K562 (cell line): ENCODE measurements at regions not wholly inside any gene's neighbourhood (a gene's known extent, or its start where the extent isn't known, plus 50 kb on each side); places are given as distances from the start of the nearest gene placed in this dataset.

Experiments used
- ATAC-seq: fragments of 200-7000 bp; cut with Tn5 transposase; 3 replicates; pipeline ENCODE4 v1.9.1; 2020; ENCODE audit warnings: moderate library complexity
- BruUV-seq: library from RNA; stranded (reverse); fragments of 400-500 nt; replicated peaks from 2 replicates; lab custom pipeline; 2021; lab: Mats Ljungman, UMichigan
- CTCF ChIA-PET: fragments of 300-600 bp; formaldehyde crosslinking; extraction: SDS; loops from one replicate; lab custom pipeline; 2021; ENCODE audit warnings: low intra/inter-chr PET ratio; lab: Yijun Ruan, JAX
- POLR2A ChIA-PET: fragments of 300-600, 350-650 bp; sonication (Branson Sonifier 250); formaldehyde crosslinking; extraction: SDS; loops from one replicate; lab custom pipeline; 2021; ENCODE audit warnings: antibody characterized with exemption, inconsistent platforms; lab: Yijun Ruan, JAX
- DNase-seq, 4 experiments: peaks; one replicate each; pipeline versions ENCODE4 v3.0.0 to v3.0.0-alpha.2; 2011 to 2018; ENCODE audit warnings: low spot score in 3 of 4, mixed read lengths in 3 of 4; ENCODE audit errors: extremely low read depth in 1 of 4
- FAIRE-seq: peaks from 2 replicates; lab custom pipeline; 2011; peaks lifted over from hg19 to GRCh38; lab: Jason Lieb, UNC
- H2AFZ ChIP-seq: 2 replicates; pipeline ENCODE4 v1.6.0; 2011; ENCODE audit warnings: low read depth, low read length, control low read depth, inconsistent platforms
- H3K27ac ChIP-seq: fragments of 200-600 bp; 3 replicates; pipeline ENCODE4 v1.8.0; 2011; ENCODE audit warnings: low read depth, mild to moderate bottlenecking, control low read depth, inconsistent platforms, low read length, moderate library complexity, mixed read lengths; ENCODE audit errors: extremely low read depth
- H3K27me3 ChIP-seq, 2 experiments: fragments of 300-600 bp in 1 of 2; 2 replicates in 1 of 2; 3 replicates in 1 of 2; pipeline versions ENCODE4 v1.6.0 to v1.8.0; 2011; ENCODE audit warnings: inconsistent platforms in 2 of 2, low read length in 2 of 2, mild to moderate bottlenecking in 1 of 2, mixed read lengths in 1 of 2, moderate library complexity in 1 of 2; ENCODE audit not compliant: control insufficient read depth in 2 of 2, insufficient read depth in 2 of 2
- H3K36me3 ChIP-seq: fragments of 300-600 bp; 3 replicates; pipeline ENCODE4 v1.8.0; 2011; ENCODE audit warnings: mild to moderate bottlenecking, low read length, inconsistent platforms; ENCODE audit not compliant: control insufficient read depth, insufficient read depth
- H3K4me1 ChIP-seq, 2 experiments: fragments of 200-600 bp in 1 of 2; replicated peaks in 1 of 2; 2 replicates in 1 of 2; 3 replicates in 1 of 2; pipeline versions ENCODE4 v1.5.1 to v1.8.0; 2011; ENCODE audit warnings: inconsistent platforms in 2 of 2, low read length in 2 of 2, mild to moderate bottlenecking in 1 of 2, mixed read lengths in 1 of 2, moderate library complexity in 1 of 2; ENCODE audit not compliant: control insufficient read depth in 2 of 2, insufficient read depth in 2 of 2
- H3K4me2 ChIP-seq: 2 replicates; pipeline ENCODE4 v1.6.1; 2011; ENCODE audit warnings: low read length, control low read depth, inconsistent platforms, mixed read lengths; ENCODE audit not compliant: insufficient read depth
- H3K4me3 ChIP-seq: fragments of 200-600 bp; sonication (generic), shearing (Covaris generic); 2 replicates; pipeline ENCODE4 v1.5.1; 2016; ENCODE audit warnings: control low read depth, inconsistent platforms
- H3K79me2 ChIP-seq: fragments of 200-600 bp; 3 replicates; pipeline ENCODE4 v1.8.0; 2011; ENCODE audit warnings: low read length, inconsistent platforms; ENCODE audit not compliant: control insufficient read depth, insufficient read depth
- H3K9ac ChIP-seq, 2 experiments: 2 replicates each; pipeline versions ENCODE4 v1.6.0 to v1.6.1; 2011; ENCODE audit warnings: low read depth in 2 of 2, low read length in 2 of 2, control low read depth in 1 of 2, inconsistent platforms in 1 of 2, mild to moderate bottlenecking in 1 of 2, mixed read lengths in 1 of 2; ENCODE audit not compliant: insufficient read depth in 1 of 2
- H3K9me1 ChIP-seq: one replicate; pipeline ENCODE4 v1.6.0; 2011; ENCODE audit warnings: inconsistent platforms, mild to moderate bottlenecking, low read length, moderate library complexity; ENCODE audit not compliant: control insufficient read depth, insufficient read depth
- H3K9me3 ChIP-seq: replicated peaks from 2 replicates; pipeline ENCODE4 v1.5.1; 2011; ENCODE audit warnings: low read depth, low read length, inconsistent platforms; ENCODE audit not compliant: control insufficient read depth, insufficient read depth
- H4K20me1 ChIP-seq: replicated peaks from 2 replicates; pipeline ENCODE4 v1.6.1; 2011; ENCODE audit warnings: low read length, inconsistent platforms, mixed read lengths; ENCODE audit not compliant: control insufficient read depth, insufficient read depth
- CBX1 ChIP-seq: sonication (generic); IDR thresholded peaks from 2 replicates; pipeline ENCODE4 v1.6.1; 2016; ENCODE audit warnings: antibody characterized with exemption, low read depth, mild to moderate bottlenecking
- CREB3L1 ChIP-seq: fragments of 450-650 bp; IDR thresholded peaks from 2 replicates; pipeline ENCODE4 v1.6.1; 2014; ENCODE audit warnings: low read depth, mild to moderate bottlenecking, moderate library complexity, borderline replicate concordance
- CREB5 ChIP-seq: fragments of 250-450 bp; sonication (Bioruptor Pico); IDR thresholded peaks from 2 replicates; pipeline ENCODE4 v1.5.0; 2020; ENCODE audit warnings: mild to moderate bottlenecking
- CREBBP ChIP-seq: IDR thresholded peaks from one replicate; pipeline ENCODE4 v1.6.1; 2012; ENCODE audit warnings: low read depth, mild to moderate bottlenecking, control low read depth, inconsistent platforms, low read length
- DACH1 ChIP-seq: fragments of 450-650 bp; IDR thresholded peaks from 2 replicates; pipeline ENCODE4 v1.6.1; 2018; ENCODE audit not compliant: partially characterized antibody
- DLX4 ChIP-seq: fragments of 250-450 bp; sonication (Bioruptor Pico); IDR thresholded peaks from 2 replicates; pipeline ENCODE4 v1.6.1; 2021; ENCODE audit warnings: mild to moderate bottlenecking
- FOXA3 ChIP-seq, 2 experiments: fragments of 450-650 bp in 1 of 2; sonication (generic) in 1 of 2; formaldehyde crosslinking; IDR thresholded peaks in 1 of 2; conservative IDR thresholded peaks in 1 of 2; 2 replicates each; pipeline versions ENCODE4 v1.4.0 to v1.8.0; 2020 to 2022; ENCODE audit warnings: mild to moderate bottlenecking in 2 of 2, missing genetic modification reagents in 1 of 2
- MLX ChIP-seq, 2 experiments: fragments of 450-650 bp in 1 of 2; sonication (generic) in 1 of 2; formaldehyde crosslinking; conservative IDR thresholded peaks; 2 replicates each; pipeline versions ENCODE4 v1.4.0 to v1.8.1; 2020 to 2022; ENCODE audit warnings: mild to moderate bottlenecking in 1 of 2, missing genetic modification reagents in 1 of 2
- RBM14 ChIP-seq: fragments of 200-400 bp; formaldehyde crosslinking; IDR thresholded peaks from 2 replicates; pipeline ENCODE4 v1.6.1; 2018; ENCODE audit warnings: low read depth, mild to moderate bottlenecking, low read length, moderate library complexity, borderline replicate concordance; ENCODE audit not compliant: insufficient read depth
- TBL1XR1 ChIP-seq, 2 experiments: IDR thresholded peaks; 2 replicates each; pipeline ENCODE4 v1.6.1; 2012; ENCODE audit warnings: improper control_type of control experiment in 2 of 2, low read length in 2 of 2, mild to moderate bottlenecking in 1 of 2
- TCF7L2 ChIP-seq: fragments of 150-350 bp; IDR thresholded peaks from 2 replicates; pipeline ENCODE4 v1.6.1; 2016; ENCODE audit warnings: low read depth, mild to moderate bottlenecking, low read length, moderate library complexity
- XRCC3 ChIP-seq: fragments of 450-650 bp; IDR thresholded peaks from 2 replicates; pipeline ENCODE4 v1.6.1; 2017; ENCODE audit warnings: mild to moderate bottlenecking, moderate library complexity
- ZNF449 ChIP-seq: fragments of 250-450 bp; sonication (Bioruptor Pico); IDR thresholded peaks from 2 replicates; pipeline ENCODE4 v1.8.0; 2022; ENCODE audit warnings: moderate library complexity, mild to moderate bottlenecking, inconsistent platforms
- ZNF707 ChIP-seq: fragments of 250-450 bp; sonication (Bioruptor Pico); conservative IDR thresholded peaks from 2 replicates; pipeline ENCODE4 v1.8.0; 2022; ENCODE audit warnings: inconsistent platforms, mild to moderate bottlenecking, moderate library complexity
- ZNF77 ChIP-seq: fragments of 250-450 bp; sonication (Bioruptor Pico); IDR thresholded peaks from 2 replicates; pipeline ENCODE4 v1.5.0; 2020
- WGBS: fragments of 100-300 bp; shearing (Covaris generic); methylation state at CpG from one replicate; pipeline ENCODE4 v1.1.6; 2016; ENCODE audit warnings: low coverage, mixed read lengths; ENCODE audit not compliant: insufficient coverage; ENCODE audit errors: missing lambda C conversion rate; 5-methylcytosine and 5-hydroxymethylcytosine counted together
- in situ Hi-C: fragments of 300-500 bp; cut with MboI; formaldehyde crosslinking; loops from 4 replicates; pipeline ENCODE4 v1.15.0; 2018; ENCODE audit warnings: inconsistent platforms, mixed read lengths
- intact Hi-C: fragments of 100-400 bp; cut with micrococcal nuclease; formaldehyde crosslinking; loops from 2 replicates; pipeline ENCODE4 v1.14.2; 2022

GRCh38 chr4:153068751-153069150, 132.6 kb downstream of the FHDC1 start:
- DNase-seq (no peak), ATAC-seq (no peak), FAIRE-seq (no peak)
- Histone ChIP-seq H3K4me1 (peaks cover 0 to 5% of the 10 kb centered on the region in 2 experiments; a peak in 1 of 5 replicates), H3K36me3 (no peaks in the 10 kb centered on the region), H3K9me3 (no peaks in the 10 kb centered on the region), H3K27ac (no peak overlapping the region), H3K4me2 (no peak overlapping the region), H3K79me2 (no peaks in the 10 kb centered on the region), H3K27me3 (peaks cover 2 to 8% of the 10 kb centered on the region in 2 experiments; a peak in 2 of 5 replicates), H3K9me1 (no peaks in the 10 kb centered on the region), H4K20me1 (no peaks in the 10 kb centered on the region), H3K4me3 (no peak overlapping the region), H2AFZ (peak overlapping the region; percentile 64), H3K9ac (no peak overlapping the region)
- 19% methylated on average over 7 of the region's 7 CpGs for WGBS
- ChIA-PET CTCF (no interaction called here), POLR2A (no interaction called here)
- intact Hi-C loops = no loop called here
- in situ Hi-C loops = no loop called here
- BruUV-seq = no TSS peak
- TF ChIP-seq ZNF707 (CRISPR knock-in tag) (no peak), CREBBP (no peak), FOXA3 (CRISPR knock-in tag; conservative IDR thresholded peaks at IDR 0.05 in 1 of 2, IDR thresholded peaks at IDR 0.05 in 1 of 2) (no peak), TBL1XR1 (IDR thresholded peaks at IDR 0.05; ENCODE audit: low read length in 2 of 2) (no peak), ZNF449 (no peak), MLX (CRISPR knock-in tag; conservative IDR thresholded peaks at IDR 0.05) (no peak), DACH1 (no peak), XRCC3 (no peak), CREB5 (no peak), CREB3L1 (no peak), TCF7L2 (no peak), CBX1 (no peak), RBM14 (no peak), DLX4 (CRISPR knock-in tag) (no peak), ZNF77 (CRISPR knock-in tag) (no peak)
